ENCODE measurements at regions not wholly inside any gene's neighbourhood (a gene's known extent, or its start where the extent isn't known, plus 50 kb on each side); places are given as distances from the start of the nearest gene placed in this dataset.

GRCh38 chr11:37817727-37818270, 1219.8 kb upstream of the RAG2 start (continued):
- TF ChIP-seq YY1 (IDR thresholded peaks at IDR 0.05; ENCODE audit: extremely low read depth, insufficient replicate concordance, low read depth, low read length), result no peak

GRCh38 chr11:37812281-37812880, 1214.3 kb upstream of the RAG2 start:
- no peaks in the 10 kb centered on the region for H3K79me2 ChIP-seq (ENCODE audit: insufficient read depth, low read length)
- ChIA-PET RAD21 (ENCODE audit: low non-redundant PET in 1 of 2, low total read pairs in 2 of 2, uncharacterized antibody in 2 of 2, unreplicated experiment in 2 of 2) (no interaction called here), POLR2A (no interaction called here), CTCF (no interaction called here)
- no TSS peak for BruUV-seq (replicated peaks)
- H3K36me3 ChIP-seq (ENCODE audit: control insufficient read depth in 1 of 2, insufficient read depth in 2 of 2, low read length in 2 of 2), result no peaks in the 10 kb centered on the region
- intact Hi-C loops (cut with micrococcal nuclease), result no loop called here
- no peaks in the 10 kb centered on the region for H3K9me2 ChIP-seq (ENCODE audit: insufficient read depth)
- H3K9ac ChIP-seq (ENCODE audit: low read length), result no peak overlapping the region
- H3K27ac ChIP-seq (ENCODE audit: low read depth, low read length), result no peak overlapping the region
- no peak overlapping the region for H3K4me2 ChIP-seq (ENCODE audit: low read length)
- ATAC-seq (no peak), DNase-seq (ENCODE audit: low read depth, low spot score) (no peak)
- H2AFZ ChIP-seq (ENCODE audit: low read depth, low read length, poor library complexity, severe bottlenecking), result no peak overlapping the region
- no peaks in the 10 kb centered on the region for H3K4me1 ChIP-seq (ENCODE audit: control insufficient read depth in 1 of 2, insufficient read depth in 2 of 2, low read length in 2 of 2)
- H3K9me3 ChIP-seq (ENCODE audit: control insufficient read depth in 1 of 2, insufficient read depth in 1 of 2, low read depth in 1 of 2, low read length in 2 of 2), result peaks cover 11 to 14% of the 10 kb centered on the region in 2 experiments; a peak in 2 of 4 replicates
- no peak for TF ChIP-seq TCF7L2 (IDR thresholded peaks at IDR 0.05; ENCODE audit: borderline replicate concordance, extremely low read depth, insufficient read depth, insufficient read length)
- TF ChIP-seq MAX (IDR thresholded peaks at IDR 0.05), result no peak
- no peak for TF ChIP-seq ZFX (IDR thresholded peaks at IDR 0.05)
- no peak for TF ChIP-seq POLR2A (IDR thresholded peaks at IDR 0.05; ENCODE audit: borderline replicate concordance, extremely low read depth, insufficient read depth, insufficient read length)
- no peak for TF ChIP-seq ELF1 (IDR thresholded peaks at IDR 0.05; ENCODE audit: borderline replicate concordance, low read depth)
- TF ChIP-seq FOSL1 (IDR thresholded peaks at IDR 0.05; ENCODE audit: low read depth), result no peak
- TF ChIP-seq CBX3 (IDR thresholded peaks at IDR 0.05; ENCODE audit: low read depth), result no peak
- TF ChIP-seq RAD21 (IDR thresholded peaks at IDR 0.05; ENCODE audit: low read depth), result no peak
- no peak for TF ChIP-seq ZBTB33 (IDR thresholded peaks at IDR 0.05; ENCODE audit: extremely low read depth, insufficient replicate concordance, low read length)
- no peak for TF ChIP-seq EZH2 (IDR thresholded peaks at IDR 0.05)
- TF ChIP-seq YY1 (IDR thresholded peaks at IDR 0.05; ENCODE audit: extremely low read depth, insufficient replicate concordance, low read depth, low read length), result no peak
- TF ChIP-seq JUND (IDR thresholded peaks at IDR 0.05), result no peak
- TF ChIP-seq EGR1 (IDR thresholded peaks at IDR 0.05; ENCODE audit: low read depth), result no peak
- no peak for TF ChIP-seq REST (IDR thresholded peaks at IDR 0.05; ENCODE audit: low read depth)
- no peak for TF ChIP-seq ZNF274 (IDR thresholded peaks at IDR 0.05; ENCODE audit: low read depth, low read length)
- no peaks in the 10 kb centered on the region for H4K20me1 ChIP-seq (ENCODE audit: insufficient read depth)
- H3K27me3 ChIP-seq (ENCODE audit: insufficient read depth, low read length), result no peaks in the 10 kb centered on the region
- no peak overlapping the region for H3K4me3 ChIP-seq (replicated peaks in 1 of 2; ENCODE audit: low read depth in 1 of 2, low read length in 2 of 2)
